PC-3 (cell line): ENCODE measurements at regions not wholly inside any gene's neighbourhood (a gene's known extent, or its start where the extent isn't known, plus 50 kb on each side); places are given as distances from the start of the nearest gene placed in this dataset.

Experiments
- ATAC-seq: fragments of 200-7000 bp; cut with Tn5 transposase; 2 replicates; pipeline ENCODE4 v1.9.1; 2020; ENCODE audit warnings: mild to moderate bottlenecking, moderate library complexity
- BruUV-seq: library from RNA; stranded (reverse); fragments of 400-500 nt; replicated peaks from 2 replicates; lab custom pipeline; 2021; lab: Mats Ljungman, UMichigan
- CTCF ChIA-PET: fragments of 300-600 bp; sonication (Branson Sonifier 250); formaldehyde crosslinking; loops from one replicate; lab custom pipeline; 2022; ENCODE audit warnings: antibody characterized with exemption; lab: Charles Lee
- POLR2A ChIA-PET: fragments of 300-600 bp; sonication (Branson Sonifier 250); formaldehyde crosslinking; loops from one replicate; lab custom pipeline; 2022; ENCODE audit warnings: antibody characterized with exemption; ENCODE audit not compliant: unreplicated experiment; lab: Charles Lee
- DNase-seq: peaks from one replicate; pipeline ENCODE4 v3.0.0-alpha.2; 2015
- H2AFZ ChIP-seq: fragments of 300-600 bp; sonication (generic); 2 replicates; pipeline ENCODE4 v1.6.0; 2016; ENCODE audit warnings: antibody characterized with exemption, low read length
- H3F3A ChIP-seq: fragments of 300-600 bp; sonication (generic); one replicate; pipeline ENCODE4 v1.6.0; 2017; ENCODE audit warnings: antibody characterized with exemption, low read length, control low read depth, mild to moderate bottlenecking; ENCODE audit not compliant: unreplicated experiment
- H3K27ac ChIP-seq: fragments of 300-600 bp; sonication (generic); 2 replicates; pipeline ENCODE4 v1.5.1; 2016; ENCODE audit warnings: mild to moderate bottlenecking, low read length
- H3K27me3 ChIP-seq: fragments of 300-600 bp; sonication (generic); 2 replicates; pipeline ENCODE4 v1.6.1; 2016; ENCODE audit warnings: low read length, mixed read lengths
- H3K36me3 ChIP-seq: fragments of 300-600 bp; sonication (generic); 2 replicates; pipeline ENCODE4 v1.6.1; 2016; ENCODE audit warnings: low read depth, mixed run types, low read length, mixed read lengths
- H3K4me1 ChIP-seq: fragments of 300-600 bp; sonication (generic); 2 replicates; pipeline ENCODE4 v1.5.1; 2016; ENCODE audit warnings: low read length; ENCODE audit not compliant: insufficient read depth
- H3K4me2 ChIP-seq: fragments of 300-600 bp; sonication (generic); 2 replicates; pipeline ENCODE4 v1.6.0; 2016; ENCODE audit warnings: low read length
- H3K4me3 ChIP-seq: fragments of 300-600 bp; sonication (generic); 2 replicates; pipeline ENCODE4 v1.5.1; 2016; ENCODE audit warnings: mild to moderate bottlenecking, low read length, mixed read lengths
- H3K79me2 ChIP-seq: fragments of 300-600 bp; sonication (generic); 2 replicates; pipeline ENCODE4 v1.6.1; 2017; ENCODE audit warnings: low read length, mixed read lengths
- H3K9ac ChIP-seq: fragments of 300-600 bp; sonication (generic); 2 replicates; pipeline ENCODE4 v1.6.0; 2016; ENCODE audit warnings: mild to moderate bottlenecking, low read length
- H3K9me2 ChIP-seq: fragments of 300-600 bp; sonication (generic); replicated peaks from 2 replicates; pipeline ENCODE4 v1.6.1; 2016; ENCODE audit warnings: mixed run types, low read length, mixed read lengths
- H3K9me3 ChIP-seq: fragments of 300-600 bp; sonication (generic); 2 replicates; pipeline ENCODE4 v1.6.1; 2016; ENCODE audit warnings: low read length, mixed read lengths
- H4K20me1 ChIP-seq: fragments of 300-600 bp; sonication (generic); 2 replicates; pipeline ENCODE4 v1.6.1; 2016; ENCODE audit warnings: low read length, mixed read lengths
- EZH2 ChIP-seq: fragments of 300-600 bp; sonication (generic); IDR thresholded peaks from one replicate; pipeline ENCODE4 v1.6.1; 2017; ENCODE audit warnings: antibody characterized with exemption, mild to moderate bottlenecking, low read length; ENCODE audit not compliant: unreplicated experiment
- EZH2phosphoT487 ChIP-seq: fragments of 300-600 bp; sonication (generic); IDR thresholded peaks from 2 replicates; pipeline ENCODE4 v1.6.1; 2018; ENCODE audit warnings: mild to moderate bottlenecking, antibody characterized with exemption, low read length, borderline replicate concordance
- intact Hi-C: fragments of 100-400 bp; cut with micrococcal nuclease; formaldehyde crosslinking; loops from 2 replicates; pipeline ENCODE4 v1.9.0; 2023
- TF ChIP-seq, protein P1 (sequence below): fragments of 300-600 bp; sonication (generic); conservative IDR thresholded peaks from 2 replicates; pipeline ENCODE4 v1.5.1; 2017; ENCODE audit warnings: antibody characterized with exemption, low read depth, mild to moderate bottlenecking, low read length

DNA sequence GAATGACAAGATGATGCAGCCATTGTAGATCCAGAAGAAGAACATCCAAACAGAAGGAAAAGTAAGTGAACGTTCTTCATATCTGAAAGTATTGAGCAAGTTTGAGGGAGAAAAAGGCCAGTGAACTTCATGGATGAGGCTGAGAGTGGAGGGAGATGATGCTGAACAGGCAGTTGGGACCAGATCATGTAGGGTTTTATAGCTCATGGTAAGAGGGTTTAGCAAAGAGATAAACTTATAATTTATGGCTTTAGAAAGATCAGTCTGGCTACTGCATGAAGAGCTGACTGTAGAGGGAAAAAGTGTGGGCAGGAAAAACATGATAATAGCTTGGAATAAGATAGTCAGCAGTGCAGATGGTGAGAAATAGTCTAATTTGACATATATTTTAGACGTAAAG, 192.6 kb upstream of the LPP start:
- no peaks in the 10 kb centered on the region for H3K27me3 ChIP-seq
- no peak overlapping the region for H3K4me3 ChIP-seq
- H4K20me1 ChIP-seq = no peaks in the 10 kb centered on the region
- H3K36me3 ChIP-seq = no peaks in the 10 kb centered on the region
- H3K79me2 ChIP-seq = no peaks in the 10 kb centered on the region
- DNase-seq (no peak), ATAC-seq (no peak)
- CTCF ChIA-PET = no interaction called here
- no peak overlapping the region for H3K27ac ChIP-seq
- intact Hi-C loops = no loop called here
- BruUV-seq = no TSS peak
- no peaks in the 10 kb centered on the region for H3K4me1 ChIP-seq
- H3K9me2 ChIP-seq = no peaks in the 10 kb centered on the region
- TF ChIP-seq, protein P1, sequence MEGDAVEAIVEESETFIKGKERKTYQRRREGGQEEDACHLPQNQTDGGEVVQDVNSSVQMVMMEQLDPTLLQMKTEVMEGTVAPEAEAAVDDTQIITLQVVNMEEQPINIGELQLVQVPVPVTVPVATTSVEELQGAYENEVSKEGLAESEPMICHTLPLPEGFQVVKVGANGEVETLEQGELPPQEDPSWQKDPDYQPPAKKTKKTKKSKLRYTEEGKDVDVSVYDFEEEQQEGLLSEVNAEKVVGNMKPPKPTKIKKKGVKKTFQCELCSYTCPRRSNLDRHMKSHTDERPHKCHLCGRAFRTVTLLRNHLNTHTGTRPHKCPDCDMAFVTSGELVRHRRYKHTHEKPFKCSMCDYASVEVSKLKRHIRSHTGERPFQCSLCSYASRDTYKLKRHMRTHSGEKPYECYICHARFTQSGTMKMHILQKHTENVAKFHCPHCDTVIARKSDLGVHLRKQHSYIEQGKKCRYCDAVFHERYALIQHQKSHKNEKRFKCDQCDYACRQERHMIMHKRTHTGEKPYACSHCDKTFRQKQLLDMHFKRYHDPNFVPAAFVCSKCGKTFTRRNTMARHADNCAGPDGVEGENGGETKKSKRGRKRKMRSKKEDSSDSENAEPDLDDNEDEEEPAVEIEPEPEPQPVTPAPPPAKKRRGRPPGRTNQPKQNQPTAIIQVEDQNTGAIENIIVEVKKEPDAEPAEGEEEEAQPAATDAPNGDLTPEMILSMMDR = no peak
- TF ChIP-seq EZH2 = no peak
- TF ChIP-seq EZH2phosphoT487 = no peak
- H3K4me2 ChIP-seq = no peak overlapping the region
- no peaks in the 10 kb centered on the region for H3K9me3 ChIP-seq
- POLR2A ChIA-PET = no interaction called here
- no peak overlapping the region for H3K9ac ChIP-seq
- H3F3A ChIP-seq = no peaks in the 10 kb centered on the region
- no peak overlapping the region for H2AFZ ChIP-seq

GRCh38 chr3:187963003-187963676, 190.8 kb upstream of the LPP start:
- Histone ChIP-seq H4K20me1 (no peaks in the 10 kb centered on the region), H3K9ac (no peak overlapping the region), H3K79me2 (no peaks in the 10 kb centered on the region), H3F3A (no peaks in the 10 kb centered on the region), H3K9me3 (no peaks in the 10 kb centered on the region), H3K36me3 (no peaks in the 10 kb centered on the region), H3K4me2 (no peak overlapping the region), H3K9me2 (no peaks in the 10 kb centered on the region), H3K27ac (no peak overlapping the region), H3K4me3 (no peak overlapping the region), H3K4me1 (peaks cover 3% of the 10 kb centered on the region; the same call in 1 of the 2 replicates), H3K27me3 (no peaks in the 10 kb centered on the region), H2AFZ (no peak overlapping the region)
- ATAC-seq = no peak
- ChIA-PET POLR2A (no interaction called here), CTCF (no interaction called here)
- no TSS peak for BruUV-seq
- intact Hi-C loops = no loop called here
- TF ChIP-seq EZH2phosphoT487 (no peak), EZH2 (no peak)
- TF ChIP-seq, protein P1 = no peak
- no peak for DNase-seq

GRCh38 chr3:187963677-187964385, 190.1 kb upstream of the LPP start:
- no peaks in the 10 kb centered on the region for H3K9me3 ChIP-seq
- no peak overlapping the region for H2AFZ ChIP-seq
- TF ChIP-seq, protein P1 = no peak
- TF ChIP-seq EZH2phosphoT487 = no peak
- TF ChIP-seq EZH2 = no peak
- H3F3A ChIP-seq = no peaks in the 10 kb centered on the region
- no peak overlapping the region for H3K4me3 ChIP-seq
- H3K79me2 ChIP-seq = no peaks in the 10 kb centered on the region
- H4K20me1 ChIP-seq = no peaks in the 10 kb centered on the region
- no peak overlapping the region for H3K4me2 ChIP-seq
- ATAC-seq (no peak), DNase-seq (no peak)
- ChIA-PET CTCF (no interaction called here), POLR2A (no interaction called here)
- intact Hi-C loops = no loop called here
- peaks cover 10% of the 10 kb centered on the region for H3K4me1 ChIP-seq
- no peaks in the 10 kb centered on the region for H3K9me2 ChIP-seq
- no peak overlapping the region for H3K27ac ChIP-seq
- H3K9ac ChIP-seq = no peak overlapping the region
- no peaks in the 10 kb centered on the region for H3K36me3 ChIP-seq
- no peaks in the 10 kb centered on the region for H3K27me3 ChIP-seq
- BruUV-seq = no TSS peak
